HG02973 (cell line): ENCODE measurements at regions not wholly inside any gene's neighbourhood (a gene's known extent, or its start where the extent isn't known, plus 50 kb on each side); places are given as distances from the start of the nearest gene placed in this dataset.

Experiments
- ATAC-seq: cut with Tn5 transposase; IDR thresholded peaks from one replicate; pipeline ENCODE4 v1.9.1; 2021; ENCODE audit warnings: moderate library complexity; ENCODE audit not compliant: unreplicated experiment

GRCh38 chr3:132183811-132184210, 133.4 kb upstream of the ACP3 start:
- ATAC-seq = no peak

GRCh38 chr3:132187746-132188145, 129.5 kb upstream of the ACP3 start:
- no peak for ATAC-seq

DNA sequence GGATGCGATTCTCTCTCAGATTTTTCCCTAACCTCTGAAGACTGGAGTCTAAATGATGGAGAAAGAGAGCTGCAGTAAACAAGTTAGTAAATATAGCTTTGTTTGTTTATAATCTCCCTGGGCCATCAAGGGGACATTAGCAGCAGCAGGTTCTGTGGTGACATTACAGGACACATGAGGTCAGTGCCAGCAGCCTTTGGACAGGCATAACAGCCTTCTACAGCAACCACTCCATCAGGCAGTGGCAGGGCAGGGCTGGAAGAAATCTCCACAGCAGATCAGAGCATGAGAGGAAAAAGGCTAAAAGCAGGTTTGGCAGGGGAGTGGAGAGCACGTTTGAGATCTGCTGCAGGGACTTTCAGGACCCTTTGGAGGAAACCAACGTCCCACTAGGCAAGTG, 127.6 kb upstream of the ACP3 start:
- no peak for ATAC-seq

- no peak for ATAC-seq
These were observed 121.1 kb upstream of the ACP3 start for GRCh38 chr3:132196113-132196512.

GRCh38 chr3:132198516-132198915, 118.7 kb upstream of the ACP3 start:
- no peak for ATAC-seq

DNA sequence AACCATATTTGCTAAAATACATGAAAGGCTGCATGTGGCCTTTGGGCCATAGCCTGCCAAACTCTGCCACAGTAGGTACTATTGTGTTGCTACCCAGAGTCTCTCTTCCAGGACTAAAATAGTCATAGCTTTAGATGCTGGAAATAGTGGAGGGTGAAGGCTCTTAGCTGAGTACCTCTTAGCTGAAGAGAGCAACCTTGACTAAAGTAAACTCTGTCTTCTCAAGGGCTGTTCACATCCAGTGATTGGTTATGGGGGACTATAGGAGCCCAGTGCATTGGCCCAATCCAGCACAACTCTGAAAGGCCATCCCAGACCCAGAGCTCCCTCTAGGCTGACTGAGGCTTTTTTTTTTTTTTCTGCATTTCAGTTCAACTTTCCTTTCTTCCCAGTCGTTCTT, 117.8 kb upstream of the ACP3 start:
- no peak for ATAC-seq

DNA sequence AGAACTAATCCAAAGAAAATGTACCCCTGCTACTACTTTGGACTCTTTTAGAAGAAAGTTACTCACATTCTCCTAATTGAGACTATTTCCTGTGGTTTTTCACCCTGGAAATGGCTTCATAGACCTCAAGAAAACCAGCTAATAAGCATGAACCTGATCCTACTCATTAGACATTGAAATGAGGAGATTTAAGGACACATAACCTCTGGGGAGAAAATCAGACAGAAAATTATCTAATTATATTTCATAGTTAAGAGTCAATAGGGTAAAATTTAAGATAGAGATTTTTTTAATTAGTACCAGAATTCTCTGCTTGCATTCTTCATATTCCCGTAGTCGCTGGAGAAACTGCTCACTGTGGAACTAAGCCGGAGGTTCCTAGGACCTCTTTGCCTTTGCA, 114.6 kb upstream of the ACP3 start:
- no peak for ATAC-seq

DNA sequence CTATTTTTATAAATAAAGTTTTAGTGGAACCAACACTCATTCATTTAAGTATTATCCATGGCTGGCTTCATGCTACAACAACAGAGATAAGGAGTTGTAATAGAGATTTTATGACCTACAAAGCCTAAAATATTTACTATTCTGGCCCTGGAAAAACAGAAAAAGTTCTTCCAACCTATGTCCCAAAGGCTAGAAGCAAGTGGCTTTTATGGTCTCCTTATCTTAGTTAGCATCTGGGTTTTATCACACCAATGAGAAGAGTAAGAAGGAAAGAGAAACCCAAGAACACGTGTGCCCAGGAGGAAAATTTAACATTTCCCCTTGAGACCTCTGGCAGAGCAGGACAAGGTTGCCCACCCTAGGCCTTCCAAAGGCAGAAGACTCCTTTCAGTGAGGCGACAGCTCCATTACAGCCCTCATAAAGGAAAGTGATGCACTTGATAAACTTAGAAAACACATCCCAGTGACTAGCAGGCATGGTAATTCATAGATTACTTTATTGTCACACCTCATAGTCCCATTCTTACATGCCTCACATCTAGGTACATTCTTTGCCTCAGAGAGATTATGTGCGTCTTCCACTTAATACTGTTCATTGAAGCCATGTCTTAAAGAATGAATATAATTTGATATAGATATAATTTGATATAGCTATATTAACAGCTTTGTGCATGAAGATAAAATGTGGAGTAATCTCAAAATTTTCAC, 113.2 kb upstream of the ACP3 start:
- ATAC-seq = no peak

GRCh38 chr3:132205609-132206008, 111.6 kb upstream of the ACP3 start:
- no peak for ATAC-seq

DNA sequence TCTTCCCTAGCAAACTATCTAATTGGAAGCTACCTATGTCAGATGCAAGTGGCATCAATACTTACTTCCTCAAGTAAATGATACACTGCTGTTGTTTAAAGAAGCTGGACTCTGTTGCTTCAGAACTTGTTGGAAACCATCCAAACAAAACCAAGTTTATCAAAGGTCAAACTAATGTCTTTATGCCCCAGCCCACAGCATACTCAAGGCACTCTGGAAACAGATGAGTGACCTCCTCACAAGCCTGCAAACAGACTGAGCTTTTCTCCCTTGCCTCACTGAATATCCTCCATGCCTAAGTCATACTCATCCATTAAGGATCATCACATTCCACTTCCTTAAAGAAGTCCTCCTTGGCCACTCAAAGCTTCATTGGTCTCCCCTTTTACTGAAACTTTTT, 107.4 kb upstream of the ACP3 start:
- ATAC-seq = no peak

DNA sequence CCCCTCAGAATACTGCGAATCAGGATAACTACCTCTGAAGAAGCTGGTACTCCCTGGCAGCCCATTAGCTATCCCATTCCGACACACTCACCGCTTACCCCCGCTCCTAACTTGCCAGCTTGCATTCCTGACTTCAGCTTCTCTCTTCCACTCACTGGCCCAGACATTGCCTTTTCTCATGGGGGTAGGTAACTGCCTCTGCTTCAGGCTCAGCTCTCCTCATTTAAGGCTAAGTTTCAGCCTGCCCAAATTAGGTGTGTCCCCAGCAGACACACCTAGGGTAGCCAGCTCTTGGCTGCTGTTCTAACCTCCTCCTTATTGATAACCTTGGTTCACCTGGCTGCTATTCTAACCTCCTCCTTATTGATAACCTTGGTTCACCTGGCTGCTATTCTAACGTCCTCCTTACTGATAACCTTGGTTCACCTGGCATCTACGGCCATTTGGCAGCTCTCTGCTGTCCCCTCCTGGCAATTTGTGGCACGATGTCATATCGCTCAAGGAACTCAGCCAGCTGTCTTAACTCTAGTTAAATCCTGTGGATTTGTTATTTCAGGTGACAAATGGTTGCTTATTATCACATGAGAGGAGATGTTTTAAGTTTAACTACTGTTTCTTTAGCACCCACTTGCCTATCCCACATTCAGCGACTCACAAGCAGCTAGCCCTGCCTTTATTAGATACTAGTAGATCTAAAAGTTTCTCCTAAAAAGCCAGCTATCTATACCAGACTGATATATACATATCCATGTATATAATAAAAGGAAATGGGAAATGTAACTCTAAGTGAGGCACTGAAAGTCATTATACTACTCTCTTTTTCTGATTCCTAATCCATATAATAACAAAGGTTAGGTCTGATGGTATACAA, 106.5 kb upstream of the ACP3 start:
- no peak for ATAC-seq

DNA sequence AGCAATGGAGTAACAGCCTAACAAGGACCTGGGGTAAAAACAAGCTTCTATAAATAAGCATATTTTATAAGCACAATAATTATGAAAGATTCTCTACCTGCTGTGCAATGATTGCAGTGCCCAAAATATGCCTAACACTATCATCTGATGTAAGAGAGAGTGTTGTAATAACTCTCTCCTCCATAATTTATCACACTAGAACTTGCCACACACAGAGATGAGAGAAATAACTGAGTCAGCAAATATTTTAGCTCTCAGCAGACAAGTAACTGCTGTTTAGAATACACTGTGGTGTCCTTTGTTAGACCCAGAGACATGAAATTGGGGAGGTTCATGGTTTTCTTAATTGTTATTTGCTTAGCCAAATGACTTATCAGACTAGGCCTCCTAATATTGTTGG, 105.3 kb upstream of the ACP3 start:
- ATAC-seq = no peak

- no peak for ATAC-seq
These were observed 98.1 kb upstream of the ACP3 start for GRCh38 chr3:132218817-132219755.

DNA sequence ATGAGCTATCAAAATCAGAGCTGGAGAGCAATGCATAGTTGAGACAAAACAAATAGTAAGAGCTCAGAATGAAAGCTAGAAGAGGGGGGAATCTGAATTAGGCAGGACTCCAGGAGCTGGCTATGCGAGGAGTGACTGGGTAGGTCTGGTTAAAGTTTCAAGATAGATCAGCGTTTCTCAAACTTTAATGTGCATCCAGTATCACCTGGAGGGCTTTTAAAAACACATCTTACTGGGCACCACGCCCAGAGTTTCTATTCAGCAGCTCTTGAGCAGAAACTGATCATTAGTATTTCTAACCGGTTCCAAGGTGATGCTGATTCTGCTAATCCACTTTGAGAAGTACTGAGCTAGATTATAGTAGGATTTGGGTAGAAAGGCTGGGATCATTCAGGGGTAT, 96.2 kb upstream of the ACP3 start:
- ATAC-seq = no peak

DNA sequence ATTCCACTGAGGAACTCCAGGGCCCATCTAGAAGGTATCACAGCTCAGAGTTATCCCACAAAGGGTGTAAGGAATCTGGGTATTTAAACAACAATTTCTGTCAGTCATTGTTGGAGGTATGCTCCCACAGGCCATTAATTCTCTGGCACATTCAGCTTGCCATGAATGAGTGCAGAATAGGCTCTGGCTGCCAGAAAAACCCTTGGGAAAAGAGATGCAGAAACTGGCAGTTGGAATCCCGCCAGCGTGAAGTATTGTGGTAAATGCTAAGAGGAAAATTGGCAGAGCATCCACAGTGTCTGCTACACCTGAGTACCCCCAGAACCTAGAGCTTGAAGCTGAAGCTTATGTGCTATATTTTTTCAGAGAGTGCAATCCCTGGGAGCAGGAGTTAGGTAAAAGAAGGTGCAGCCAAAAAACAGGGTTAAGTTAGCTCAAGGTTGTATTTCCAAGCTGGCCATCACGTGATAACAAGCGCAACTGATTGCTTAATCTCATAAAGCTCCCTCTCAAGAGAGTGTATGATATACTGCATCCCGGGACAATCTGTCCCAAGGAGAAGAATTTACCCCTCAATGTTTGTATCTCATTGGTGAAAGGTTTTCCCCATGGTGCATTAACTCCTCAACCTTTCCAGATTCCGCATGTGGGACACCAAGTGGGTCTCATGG, 94.2 kb upstream of the ACP3 start:
- ATAC-seq = no peak

- ATAC-seq = no peak
These were observed 91.5 kb upstream of the ACP3 start for GRCh38 chr3:132225664-132226063.

DNA sequence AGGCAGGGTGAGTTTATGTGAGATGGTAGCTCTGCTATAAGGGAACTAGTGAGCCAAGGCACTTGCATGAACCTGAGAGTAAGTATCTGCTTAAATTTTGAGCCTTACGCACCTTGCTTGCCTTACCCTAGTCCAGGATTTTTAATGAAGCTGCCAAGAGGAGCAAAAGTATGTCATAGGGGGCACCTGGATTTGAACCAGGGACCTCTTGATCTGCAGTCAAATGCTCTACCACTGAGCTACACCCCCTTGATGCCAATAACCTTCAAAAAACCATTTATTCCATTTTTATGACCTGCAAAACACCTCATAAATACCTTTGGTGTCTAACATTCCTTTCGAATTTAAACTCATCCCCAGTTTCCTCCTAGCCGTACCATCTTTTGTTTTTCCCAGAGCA, 88.3 kb upstream of the ACP3 start:
- ATAC-seq = no peak

GRCh38 chr3:132229641-132230040, 87.6 kb upstream of the ACP3 start:
- no peak for ATAC-seq

GRCh38 chr3:132230156-132231000, 86.8 kb upstream of the ACP3 start:
- ATAC-seq = no peak

DNA sequence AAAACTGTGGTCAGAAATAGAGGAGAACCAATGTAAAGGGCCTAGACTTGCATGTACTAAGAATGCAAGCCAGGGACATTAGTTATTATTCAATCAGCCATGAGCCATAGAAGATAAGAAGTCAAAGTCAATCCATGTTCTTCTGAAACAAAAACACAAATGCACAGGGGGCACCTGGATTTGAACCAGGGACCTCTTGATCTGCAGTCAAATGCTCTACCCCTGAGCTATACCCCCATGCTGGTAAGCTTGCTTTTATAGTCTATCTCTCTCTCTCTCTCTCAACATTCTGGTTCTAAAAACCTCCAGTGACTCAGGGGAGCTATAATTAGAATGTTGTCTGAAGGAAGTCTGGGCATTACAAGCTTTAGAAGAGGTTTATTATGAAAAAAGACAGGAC, 85.6 kb upstream of the ACP3 start:
- ATAC-seq = no peak
